HepG2 (cell line): ENCODE measurements at regions not wholly inside any gene's neighbourhood (a gene's known extent, or its start where the extent isn't known, plus 50 kb on each side); places are given as distances from the start of the nearest gene placed in this dataset.

Source experiments
- ATAC-seq: fragments of 200-7000 bp; cut with Tn5 transposase; 3 replicates; pipeline ENCODE4 v1.9.1; 2020; ENCODE audit warnings: mild to moderate bottlenecking, moderate library complexity
- BruUV-seq: library from RNA; stranded (reverse); fragments of 400-500 nt; replicated peaks from 2 replicates; lab custom pipeline; 2021; lab: Mats Ljungman, UMichigan
- CTCF ChIA-PET: fragments of 300-600 bp; formaldehyde crosslinking; extraction: SDS; loops from one replicate; lab custom pipeline; 2021; ENCODE audit warnings: low total read pairs, inconsistent platforms, low intra/inter-chr PET ratio; lab: Yijun Ruan, JAX
- POLR2A ChIA-PET: fragments of 350-600 bp; sonication (Branson Sonifier 250); formaldehyde crosslinking; loops from one replicate; lab custom pipeline; 2020; ENCODE audit warnings: antibody characterized with exemption, inconsistent platforms; lab: Yijun Ruan, JAX
- DNase-seq: peaks from one replicate; pipeline ENCODE4 v3.0.0-alpha.2; 2015; ENCODE audit warnings: low spot score
- FAIRE-seq: peaks from 3 replicates; lab custom pipeline; 2011; peaks lifted over from hg19 to GRCh38; lab: Jason Lieb, UNC
- H2AFZ ChIP-seq: one replicate; pipeline ENCODE4 v1.6.1; 2011; ENCODE audit warnings: low read length, inconsistent platforms
- H3K27ac ChIP-seq: fragments of 300-600 bp; 3 replicates; pipeline ENCODE4 v1.8.0; 2011; ENCODE audit warnings: mixed run types, mild to moderate bottlenecking, mixed read lengths, low read length, inconsistent platforms; ENCODE audit not compliant: insufficient read depth; ENCODE audit errors: extremely low read length
- H3K27me3 ChIP-seq, 2 experiments: fragments of 200-600 bp in 1 of 2; 2 replicates in 1 of 2; 3 replicates in 1 of 2; pipeline versions ENCODE4 v1.6.0 to v1.8.0; 2011; ENCODE audit warnings: low read length in 2 of 2, mild to moderate bottlenecking in 2 of 2, moderate library complexity in 2 of 2, inconsistent platforms in 1 of 2; ENCODE audit not compliant: insufficient read depth in 2 of 2, control insufficient read depth in 1 of 2
- H3K36me3 ChIP-seq, 2 experiments: fragments of 200-600 bp in 1 of 2; replicated peaks in 1 of 2; 2 replicates in 1 of 2; 3 replicates in 1 of 2; pipeline versions ENCODE4 v1.5.1 to v1.8.0; 2011; ENCODE audit warnings: low read length in 2 of 2, inconsistent platforms in 1 of 2; ENCODE audit not compliant: insufficient read depth in 2 of 2, control insufficient read depth in 1 of 2
- H3K4me1 ChIP-seq: 2 replicates; pipeline ENCODE4 v1.5.1; 2012; ENCODE audit warnings: low read length, inconsistent platforms; ENCODE audit not compliant: insufficient read depth
- H3K4me2 ChIP-seq: 2 replicates; pipeline ENCODE4 v1.6.0; 2011; ENCODE audit warnings: low read depth, low read length, inconsistent platforms
- H3K4me3 ChIP-seq, 3 experiments: fragments of 200-600 bp in 1 of 3; sonication (generic), shearing (Covaris generic) in 1 of 3; replicated peaks in 1 of 3; 2 replicates each; pipeline ENCODE4 v1.5.1; 2011 to 2016; ENCODE audit warnings: low read length in 3 of 3, inconsistent platforms in 2 of 3, low read depth in 2 of 3, mild to moderate bottlenecking in 2 of 3, control low read depth in 1 of 3, mixed read lengths in 1 of 3; ENCODE audit not compliant: insufficient read depth in 1 of 3
- H3K79me2 ChIP-seq: one replicate; pipeline ENCODE4 v1.6.1; 2011; ENCODE audit warnings: low read length, inconsistent platforms; ENCODE audit not compliant: insufficient read depth
- H3K9ac ChIP-seq: 2 replicates; pipeline ENCODE4 v1.6.0; 2011; ENCODE audit warnings: mild to moderate bottlenecking, low read depth, low read length, inconsistent platforms; ENCODE audit not compliant: insufficient read depth
- H3K9me3 ChIP-seq: 2 replicates; pipeline ENCODE4 v1.5.1; 2012; ENCODE audit warnings: mild to moderate bottlenecking, low read length
- H4K20me1 ChIP-seq: 2 replicates; pipeline ENCODE4 v1.6.0; 2011; ENCODE audit warnings: inconsistent platforms, mild to moderate bottlenecking, low read length, moderate library complexity; ENCODE audit not compliant: insufficient read depth
- EED ChIP-seq: sonication (generic); formaldehyde crosslinking; IDR thresholded peaks from 2 replicates; pipeline ENCODE4 v1.5.0; 2020; ENCODE audit warnings: mild to moderate bottlenecking, missing genetic modification reagents
- IRF1 ChIP-seq: sonication (generic); formaldehyde crosslinking; IDR thresholded peaks from 2 replicates; pipeline ENCODE4 v1.4.0; 2020; ENCODE audit warnings: low read depth, mild to moderate bottlenecking, missing genetic modification reagents
- JDP2 ChIP-seq: sonication (generic); formaldehyde crosslinking; IDR thresholded peaks from 2 replicates; pipeline ENCODE4 v1.8.1; 2022; ENCODE audit warnings: missing genetic modification reagents, borderline replicate concordance
- LCORL ChIP-seq, 2 experiments: fragments of 450-650 bp in 1 of 2; sonication (generic) in 1 of 2; formaldehyde crosslinking in 1 of 2; IDR thresholded peaks; 2 replicates each; pipeline versions ENCODE4 v1.5.0 to v1.6.1; 2017 to 2020; ENCODE audit warnings: antibody characterized with exemption in 1 of 2, missing genetic modification reagents in 1 of 2
- MTERF4 ChIP-seq: sonication (generic); formaldehyde crosslinking; IDR thresholded peaks from 2 replicates; pipeline ENCODE4 v1.8.0; 2023; ENCODE audit warnings: mild to moderate bottlenecking, missing genetic modification reagents
- NCOR1 ChIP-seq: fragments of 200-600 bp; sonication (generic); IDR thresholded peaks from 2 replicates; pipeline ENCODE4 v1.7.0; 2017; ENCODE audit warnings: antibody characterized with exemption, low read length, borderline replicate concordance
- XRCC5 ChIP-seq: fragments of 200-400 bp; formaldehyde crosslinking; optimal IDR thresholded peaks from 2 replicates; pipeline ENCODE3; 2017; ENCODE audit warnings: mild to moderate bottlenecking, low read length
- ZC3H4 ChIP-seq: sonication (generic); formaldehyde crosslinking; IDR thresholded peaks from 2 replicates; pipeline ENCODE4 v1.4.0; 2020; ENCODE audit warnings: missing genetic modification reagents, borderline replicate concordance
- ZMYM2 ChIP-seq: sonication (generic); formaldehyde crosslinking; IDR thresholded peaks from 2 replicates; pipeline ENCODE4 v1.8.0; 2022; ENCODE audit warnings: mild to moderate bottlenecking, missing genetic modification reagents
- ZNF337 ChIP-seq: sonication (generic); formaldehyde crosslinking; IDR thresholded peaks from 2 replicates; pipeline ENCODE4 v1.5.1; 2020; ENCODE audit warnings: missing genetic modification reagents, low read depth, mild to moderate bottlenecking, borderline replicate concordance
- ZNF343 ChIP-seq: sonication (generic); formaldehyde crosslinking; IDR thresholded peaks from 2 replicates; pipeline ENCODE4 v1.4.0; 2020; ENCODE audit warnings: mild to moderate bottlenecking, missing genetic modification reagents
- ZNF556 ChIP-seq: sonication (generic); formaldehyde crosslinking; IDR thresholded peaks from 2 replicates; pipeline ENCODE4 v1.4.0; 2020; ENCODE audit warnings: mild to moderate bottlenecking, missing genetic modification reagents, borderline replicate concordance
- ZNF570 ChIP-seq: sonication (generic); formaldehyde crosslinking; IDR thresholded peaks from 2 replicates; pipeline ENCODE4 v1.4.0; 2020; ENCODE audit warnings: mild to moderate bottlenecking, missing genetic modification reagents, borderline replicate concordance
- ZNF678 ChIP-seq: sonication (generic); formaldehyde crosslinking; IDR thresholded peaks from 2 replicates; pipeline ENCODE4 v1.4.0; 2020; ENCODE audit warnings: mild to moderate bottlenecking, missing genetic modification reagents
- ZNF75D ChIP-seq: sonication (generic); formaldehyde crosslinking; IDR thresholded peaks from 2 replicates; pipeline ENCODE4 v1.8.1; 2023; ENCODE audit warnings: missing genetic modification reagents, mild to moderate bottlenecking, borderline replicate concordance
- ZSCAN5A ChIP-seq: sonication (generic); formaldehyde crosslinking; IDR thresholded peaks from 2 replicates; pipeline ENCODE4 v1.8.0; 2022; ENCODE audit warnings: mild to moderate bottlenecking, missing genetic modification reagents, borderline replicate concordance
- WGBS: methylation state at CpG from one replicate; pipeline ENCODE4 v1.1.6; 2017; ENCODE audit warnings: low lambda C conversion rate; 5-methylcytosine and 5-hydroxymethylcytosine counted together
- in situ Hi-C: cut with HindIII; loops from 2 replicates; pipeline ENCODE4 v1.10.0; 2017; ENCODE audit warnings: low pct_unique_long_range_greater_than_20kb; ENCODE audit not compliant: extremely low pct_ligation_motif_present
- intact Hi-C: fragments of 100-400 bp; cut with micrococcal nuclease; formaldehyde crosslinking; loops from one replicate; pipeline ENCODE4 v1.10.0; 2022; ENCODE audit not compliant: unreplicated experiment

- H3K4me1 ChIP-seq = no peaks in the 10 kb centered on the region
- ChIA-PET POLR2A (no interaction called here), CTCF (no interaction called here)
- H4K20me1 ChIP-seq = peaks cover 12% of the 10 kb centered on the region; the same call in 1 of the 2 replicates
- BruUV-seq = no TSS peak
- H3K27me3 ChIP-seq = peaks cover 9 to 79% of the 10 kb centered on the region in 2 experiments
- no peaks in the 10 kb centered on the region for H3K36me3 ChIP-seq
- no peak for TF ChIP-seq LCORL (IDR thresholded peaks at IDR 0.05)
- no peak for TF ChIP-seq LCORL (CRISPR knock-in tag; IDR thresholded peaks at IDR 0.05)
- no peak for TF ChIP-seq NCOR1
- no peak for TF ChIP-seq ZNF570 (CRISPR knock-in tag)
- no peak for TF ChIP-seq EED (CRISPR knock-in tag)
- TF ChIP-seq ZC3H4 (CRISPR knock-in tag) = no peak
- no peak for TF ChIP-seq XRCC5
- no peak for TF ChIP-seq ZNF337 (CRISPR knock-in tag)
- no peaks in the 10 kb centered on the region for H3K9me3 ChIP-seq
- no peak for FAIRE-seq
- no peak overlapping the region for H3K4me3 ChIP-seq
- no peak overlapping the region for H3K9ac ChIP-seq
- WGBS = 67% methylated on average over 7 of the region's 7 CpGs
- no peak overlapping the region for H3K4me2 ChIP-seq
- H2AFZ ChIP-seq = no peak overlapping the region
- ATAC-seq = no peak
- in situ Hi-C loops = no loop called here
- H3K27ac ChIP-seq = no peak overlapping the region
- intact Hi-C loops = no loop called here
- no peak for DNase-seq
- no peaks in the 10 kb centered on the region for H3K79me2 ChIP-seq
Observed at GRCh38 chr15:69524814-69525213, 72.2 kb downstream of the RPLP1 start.

GRCh38 chr15:69525543-69525942, 72.9 kb downstream of the RPLP1 start:
- no peak overlapping the region for H2AFZ ChIP-seq
- peaks cover 9 to 86% of the 10 kb centered on the region in 2 experiments for H3K27me3 ChIP-seq
- no peak overlapping the region for H3K4me2 ChIP-seq
- ATAC-seq = no peak
- FAIRE-seq = no peak
- ChIA-PET POLR2A (no interaction called here), CTCF (no interaction called here)
- no peaks in the 10 kb centered on the region for H3K79me2 ChIP-seq
- peaks cover 12% of the 10 kb centered on the region; the same call in 1 of the 2 replicates for H4K20me1 ChIP-seq
- no peak overlapping the region for H3K27ac ChIP-seq
- BruUV-seq = no TSS peak
- intact Hi-C loops = no loop called here
- WGBS = 72% methylated on average over 6 of the region's 6 CpGs
- H3K9me3 ChIP-seq = no peaks in the 10 kb centered on the region
- H3K4me3 ChIP-seq = no peak overlapping the region
- in situ Hi-C loops = no loop called here
- H3K4me1 ChIP-seq = no peaks in the 10 kb centered on the region
- no peaks in the 10 kb centered on the region for H3K36me3 ChIP-seq
- no peak overlapping the region for H3K9ac ChIP-seq
- no peak for DNase-seq
- TF ChIP-seq IRF1 = no peak
- TF ChIP-seq MTERF4 = no peak
- TF ChIP-seq ZNF556 = no peak
- TF ChIP-seq JDP2 (CRISPR knock-in tag) = no peak
- no peak for TF ChIP-seq ZSCAN5A (CRISPR knock-in tag)
- TF ChIP-seq ZMYM2 (CRISPR knock-in tag) = no peak
- TF ChIP-seq ZNF678 (CRISPR knock-in tag) = no peak
- no peak for TF ChIP-seq ZNF75D (CRISPR knock-in tag)
- TF ChIP-seq ZNF343 (CRISPR knock-in tag) = no peak
- no peak for TF ChIP-seq ZNF337 (CRISPR knock-in tag)
